Activated naive CD8-positive, alpha-beta T cell (primary cell): ENCODE measurements at regions not wholly inside any gene's neighbourhood (a gene's known extent, or its start where the extent isn't known, plus 50 kb on each side); places are given as distances from the start of the nearest gene placed in this dataset.

ENCODE experiments used
- H3K27ac Mint-ChIP-seq: one replicate; pipeline ENCODE4 v1.8.0; 2021; ENCODE audit warnings: mixed read lengths
- H3K27me3 Mint-ChIP-seq: one replicate; pipeline ENCODE4 v1.8.0; 2021; ENCODE audit warnings: mixed read lengths
- H3K36me3 Mint-ChIP-seq: one replicate; pipeline ENCODE4 v1.8.0; 2021; ENCODE audit warnings: mixed read lengths
- H3K4me1 Mint-ChIP-seq: one replicate; pipeline ENCODE4 v1.8.0; 2021; ENCODE audit warnings: low read depth, mixed read lengths
- H3K4me3 Mint-ChIP-seq: one replicate; pipeline ENCODE4 v1.8.0; 2021; ENCODE audit warnings: mild to moderate bottlenecking, mixed read lengths
- H3K9me3 Mint-ChIP-seq: one replicate; pipeline ENCODE4 v1.8.0; 2021; ENCODE audit warnings: low read depth, mixed read lengths

GRCh38 chr7:10571759-10572158, 401.9 kb upstream of the PHF14 start:
- no peaks in the 10 kb centered on the region for H3K36me3 Mint-ChIP-seq
- H3K4me3 Mint-ChIP-seq, result no peak overlapping the region
- H3K4me1 Mint-ChIP-seq, result no peaks in the 10 kb centered on the region
- H3K27ac Mint-ChIP-seq, result no peak overlapping the region
- H3K9me3 Mint-ChIP-seq, result no peaks in the 10 kb centered on the region
- peaks cover 2% of the 10 kb centered on the region for H3K27me3 Mint-ChIP-seq

DNA sequence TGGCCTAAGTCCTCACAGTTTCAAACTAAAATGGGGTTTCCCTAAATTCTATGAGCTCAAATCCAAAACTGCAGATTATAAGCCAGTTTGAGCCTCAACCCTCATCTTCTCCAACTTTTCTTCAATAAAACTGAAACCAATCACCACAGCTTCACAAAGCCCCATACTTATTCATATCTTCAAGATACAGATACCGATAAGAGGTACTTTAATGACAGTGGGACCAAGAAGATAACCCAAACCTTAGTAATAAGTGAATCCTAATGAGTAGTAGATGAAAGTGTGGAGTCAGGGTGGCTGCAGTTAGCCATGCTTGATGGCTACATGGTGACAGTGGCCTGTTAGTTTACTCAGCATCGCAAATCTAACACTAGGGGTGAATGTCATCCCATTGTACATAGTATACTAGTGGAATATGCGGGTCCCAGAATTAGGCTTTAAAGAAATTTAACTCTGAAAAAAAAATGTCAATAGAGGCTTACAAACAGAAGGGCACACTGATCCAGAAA, 395.8 kb upstream of the PHF14 start:
- Mint-ChIP-seq H3K4me1 (no peaks in the 10 kb centered on the region), H3K4me3 (no peak overlapping the region), H3K27ac (no peak overlapping the region), H3K36me3 (no peaks in the 10 kb centered on the region), H3K9me3 (no peaks in the 10 kb centered on the region), H3K27me3 (peaks cover 2% of the 10 kb centered on the region)

DNA sequence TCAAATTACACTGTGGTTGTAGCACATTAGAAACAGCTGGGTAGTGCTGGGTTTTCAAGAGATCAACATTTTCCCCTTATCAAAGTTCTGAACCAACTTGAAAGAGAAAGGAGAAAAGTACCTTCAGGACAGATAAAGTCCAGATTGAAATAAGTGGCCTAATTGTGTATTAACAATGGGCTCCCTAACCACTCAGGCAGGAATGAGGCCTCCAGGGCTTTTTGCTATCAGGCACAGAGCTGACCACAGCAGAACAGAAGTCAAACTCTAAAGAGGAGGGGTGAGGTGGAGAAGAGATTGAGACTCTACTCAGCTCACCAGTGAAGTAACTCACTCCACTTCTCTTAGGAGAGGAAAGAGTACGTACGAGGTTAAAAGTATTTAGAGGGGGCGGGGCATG, 394.1 kb upstream of the PHF14 start:
- no peak overlapping the region for H3K4me3 Mint-ChIP-seq
- H3K9me3 Mint-ChIP-seq, result no peaks in the 10 kb centered on the region
- no peak overlapping the region for H3K27ac Mint-ChIP-seq

GRCh38 chr7:10584886-10585285, 388.8 kb upstream of the PHF14 start:
- H3K4me1 Mint-ChIP-seq, result no peaks in the 10 kb centered on the region
- H3K4me3 Mint-ChIP-seq, result no peak overlapping the region
- H3K36me3 Mint-ChIP-seq, result no peaks in the 10 kb centered on the region
- no peak overlapping the region for H3K27ac Mint-ChIP-seq
- peaks cover 2% of the 10 kb centered on the region for H3K27me3 Mint-ChIP-seq
- H3K9me3 Mint-ChIP-seq, result no peaks in the 10 kb centered on the region

More for the DNA sequence above, 394.1 kb upstream of the PHF14 start:
- Mint-ChIP-seq H3K27me3 (no peaks in the 10 kb centered on the region), H3K4me1 (no peaks in the 10 kb centered on the region), H3K36me3 (no peaks in the 10 kb centered on the region)

DNA sequence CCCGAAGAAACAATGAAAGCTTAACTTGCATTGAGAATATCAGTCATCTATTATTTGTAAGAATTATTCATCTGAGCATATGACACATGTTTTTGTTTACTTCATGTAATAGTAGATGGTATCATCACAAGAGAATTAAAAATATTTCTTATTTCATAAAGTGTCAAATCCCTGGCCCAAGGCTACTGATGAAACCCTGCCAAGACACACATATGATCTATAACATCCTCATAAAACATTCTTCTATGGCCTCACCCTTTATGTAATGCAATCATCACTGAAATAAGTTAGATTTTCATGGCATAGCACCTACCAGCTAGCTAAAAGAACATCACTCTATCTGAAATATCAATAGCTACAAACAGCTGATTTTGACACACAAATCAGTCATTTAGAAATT, 385.6 kb upstream of the PHF14 start:
- Mint-ChIP-seq H3K9me3 (no peaks in the 10 kb centered on the region), H3K27ac (no peak overlapping the region), H3K4me1 (no peaks in the 10 kb centered on the region), H3K4me3 (no peak overlapping the region), H3K36me3 (no peaks in the 10 kb centered on the region), H3K27me3 (peaks cover 2% of the 10 kb centered on the region)

GRCh38 chr7:10592604-10593003, 381.1 kb upstream of the PHF14 start:
- Mint-ChIP-seq H3K27me3 (no peaks in the 10 kb centered on the region), H3K9me3 (no peaks in the 10 kb centered on the region), H3K4me3 (no peak overlapping the region), H3K27ac (no peak overlapping the region), H3K4me1 (no peaks in the 10 kb centered on the region), H3K36me3 (no peaks in the 10 kb centered on the region)

- H3K4me3 Mint-ChIP-seq, result no peak overlapping the region
- no peak overlapping the region for H3K27ac Mint-ChIP-seq
- no peaks in the 10 kb centered on the region for H3K9me3 Mint-ChIP-seq
- no peaks in the 10 kb centered on the region for H3K27me3 Mint-ChIP-seq
- H3K36me3 Mint-ChIP-seq, result no peaks in the 10 kb centered on the region
- no peaks in the 10 kb centered on the region for H3K4me1 Mint-ChIP-seq
Observed at GRCh38 chr7:10593080-10593479, 380.6 kb upstream of the PHF14 start.

GRCh38 chr7:10596827-10597226, 376.8 kb upstream of the PHF14 start:
- H3K9me3 Mint-ChIP-seq, result no peaks in the 10 kb centered on the region
- no peaks in the 10 kb centered on the region for H3K4me1 Mint-ChIP-seq
- no peaks in the 10 kb centered on the region for H3K27me3 Mint-ChIP-seq
- H3K36me3 Mint-ChIP-seq, result no peaks in the 10 kb centered on the region
- H3K4me3 Mint-ChIP-seq, result no peak overlapping the region
- no peak overlapping the region for H3K27ac Mint-ChIP-seq

DNA sequence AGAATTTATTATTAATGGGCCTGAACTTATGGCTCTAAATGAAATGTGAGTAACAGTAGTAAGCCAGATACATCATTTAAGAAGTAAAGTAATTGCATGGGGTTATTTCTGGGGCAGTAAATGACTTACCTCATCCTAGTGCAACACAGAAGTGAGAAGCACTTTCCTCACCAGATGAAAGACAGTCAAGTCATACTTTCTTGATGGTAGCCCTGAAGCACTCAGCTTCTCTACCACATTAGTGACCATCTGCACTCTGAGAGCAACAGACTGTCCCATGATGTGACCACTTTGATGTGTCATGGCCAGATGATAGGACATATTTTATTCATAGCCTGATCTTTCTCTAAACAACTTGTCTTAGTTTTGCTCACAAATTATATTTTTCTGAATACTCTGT, 369.5 kb upstream of the PHF14 start:
- no peaks in the 10 kb centered on the region for H3K9me3 Mint-ChIP-seq
- no peaks in the 10 kb centered on the region for H3K4me1 Mint-ChIP-seq
- no peak overlapping the region for H3K27ac Mint-ChIP-seq
- H3K4me3 Mint-ChIP-seq, result no peak overlapping the region
- no peaks in the 10 kb centered on the region for H3K36me3 Mint-ChIP-seq
- no peaks in the 10 kb centered on the region for H3K27me3 Mint-ChIP-seq

DNA sequence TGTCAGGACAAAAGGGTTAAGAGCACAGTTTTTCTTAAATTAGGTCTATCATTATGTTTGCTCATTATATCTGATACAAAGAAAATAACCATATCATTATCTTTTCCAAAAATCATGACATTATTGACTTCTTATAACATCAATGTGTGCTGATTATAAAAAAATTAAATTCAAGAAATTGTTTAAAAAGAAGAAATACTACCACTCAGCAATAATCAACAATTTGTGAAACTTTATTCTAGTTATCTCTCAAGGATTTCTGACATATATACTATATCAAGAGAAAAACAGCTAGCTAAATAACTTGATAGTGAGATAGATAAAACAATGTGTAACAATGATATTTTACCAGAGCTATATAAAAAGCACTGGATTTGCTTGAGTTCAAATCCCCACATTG, 360.7 kb upstream of the PHF14 start:
- H3K36me3 Mint-ChIP-seq, result no peaks in the 10 kb centered on the region
- H3K9me3 Mint-ChIP-seq, result no peaks in the 10 kb centered on the region
- H3K4me3 Mint-ChIP-seq, result no peak overlapping the region
- H3K4me1 Mint-ChIP-seq, result no peaks in the 10 kb centered on the region
- H3K27me3 Mint-ChIP-seq, result no peaks in the 10 kb centered on the region
- H3K27ac Mint-ChIP-seq, result no peak overlapping the region

- no peak overlapping the region for H3K4me3 Mint-ChIP-seq
- no peaks in the 10 kb centered on the region for H3K9me3 Mint-ChIP-seq
- no peaks in the 10 kb centered on the region for H3K36me3 Mint-ChIP-seq
- no peaks in the 10 kb centered on the region for H3K27me3 Mint-ChIP-seq
- no peak overlapping the region for H3K27ac Mint-ChIP-seq
- H3K4me1 Mint-ChIP-seq, result no peaks in the 10 kb centered on the region
Observed at GRCh38 chr7:10618953-10619352, 354.7 kb upstream of the PHF14 start.

DNA sequence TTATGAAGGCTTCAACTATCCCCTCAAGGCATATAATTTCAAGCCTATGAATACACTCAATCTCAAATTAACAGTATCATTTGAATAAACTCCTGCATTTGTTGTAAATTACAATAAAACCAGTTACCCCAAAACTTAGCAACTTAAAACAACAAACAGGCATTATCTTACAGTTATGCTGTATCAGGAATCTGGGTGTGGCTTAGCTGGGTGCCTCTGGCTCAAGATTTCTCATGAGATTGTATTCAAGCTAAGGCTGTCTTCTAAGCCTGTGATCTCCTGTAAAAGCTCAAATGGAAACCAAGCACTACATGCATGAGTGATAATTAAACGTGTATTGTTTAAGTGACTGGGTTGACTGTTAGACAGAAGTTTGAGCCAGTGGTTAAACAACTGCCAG, 341.0 kb upstream of the PHF14 start:
- H3K27ac Mint-ChIP-seq, result no peak overlapping the region
- no peaks in the 10 kb centered on the region for H3K4me1 Mint-ChIP-seq
- H3K36me3 Mint-ChIP-seq, result no peaks in the 10 kb centered on the region
- H3K27me3 Mint-ChIP-seq, result no peaks in the 10 kb centered on the region
- no peak overlapping the region for H3K4me3 Mint-ChIP-seq
- H3K9me3 Mint-ChIP-seq, result no peaks in the 10 kb centered on the region

- Mint-ChIP-seq H3K36me3 (no peaks in the 10 kb centered on the region), H3K27me3 (no peaks in the 10 kb centered on the region), H3K4me1 (no peaks in the 10 kb centered on the region), H3K27ac (no peak overlapping the region), H3K9me3 (no peaks in the 10 kb centered on the region), H3K4me3 (no peak overlapping the region)
Observed at GRCh38 chr7:10634239-10634638, 339.4 kb upstream of the PHF14 start.

- Mint-ChIP-seq H3K27ac (no peak overlapping the region), H3K4me3 (no peak overlapping the region), H3K4me1 (peaks cover 7% of the 10 kb centered on the region), H3K36me3 (no peaks in the 10 kb centered on the region), H3K9me3 (no peaks in the 10 kb centered on the region), H3K27me3 (peaks cover 1% of the 10 kb centered on the region)
Observed at GRCh38 chr7:10637991-10638390, 335.7 kb upstream of the PHF14 start.

DNA sequence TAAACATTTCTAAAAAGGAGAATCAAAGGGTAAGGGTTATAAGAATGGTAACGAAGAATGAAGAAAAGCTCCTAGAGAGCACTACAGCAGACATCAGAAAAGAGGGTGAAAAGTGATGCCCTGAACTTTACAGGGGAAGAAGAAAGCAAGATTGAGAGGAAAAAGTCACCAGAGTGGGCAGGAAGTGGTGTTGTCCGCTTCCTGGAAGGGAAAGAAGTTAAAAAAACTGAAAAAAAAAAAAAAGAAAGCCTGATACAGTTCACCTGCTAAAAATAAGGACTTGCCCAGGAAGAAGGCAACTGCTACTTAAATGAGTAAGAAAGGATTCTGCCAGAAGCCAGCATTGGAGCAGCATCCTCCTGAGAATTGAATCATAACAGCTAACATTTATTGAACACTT, 330.1 kb upstream of the PHF14 start:
- Mint-ChIP-seq H3K27ac (peak overlapping the region; percentile 51), H3K9me3 (no peaks in the 10 kb centered on the region), H3K4me3 (peak overlapping the region; percentile 67), H3K4me1 (peaks cover 24% of the 10 kb centered on the region), H3K36me3 (no peaks in the 10 kb centered on the region), H3K27me3 (peaks cover 1% of the 10 kb centered on the region)

- H3K27me3 Mint-ChIP-seq, result no peaks in the 10 kb centered on the region
- H3K4me3 Mint-ChIP-seq, result no peak overlapping the region
- H3K9me3 Mint-ChIP-seq, result no peaks in the 10 kb centered on the region
- H3K36me3 Mint-ChIP-seq, result no peaks in the 10 kb centered on the region
- peaks cover 24% of the 10 kb centered on the region for H3K4me1 Mint-ChIP-seq
- no peak overlapping the region for H3K27ac Mint-ChIP-seq
Observed at GRCh38 chr7:10644849-10645248, 328.8 kb upstream of the PHF14 start.
